ENCODE measurements at regions not wholly inside any gene's neighbourhood (a gene's known extent, or its start where the extent isn't known, plus 50 kb on each side); places are given as distances from the start of the nearest gene placed in this dataset.

GRCh38 chr3:132183811-132184210, 133.4 kb upstream of the ACP3 start:
- no peaks in the 10 kb centered on the region for H3K9me3 ChIP-seq (ENCODE audit: control insufficient read depth, low read length)
- 100% methylated on average over 1 of the region's 1 CpG for WGBS, 2 experiments (ENCODE audit: insufficient coverage in 2 of 2)
- H3K36me3 ChIP-seq (ENCODE audit: control insufficient read depth, insufficient read depth, low read length): no peaks in the 10 kb centered on the region
- H3K27ac ChIP-seq (ENCODE audit: low read depth, low read length, severe bottlenecking): no peak overlapping the region
- no peak overlapping the region for H3K4me3 ChIP-seq (ENCODE audit: extremely low read depth, insufficient read depth, low read length, poor library complexity, severe bottlenecking)
- no peaks in the 10 kb centered on the region for H3K4me1 ChIP-seq (ENCODE audit: control insufficient read depth, insufficient read depth, low read length, poor library complexity, severe bottlenecking)

DNA sequence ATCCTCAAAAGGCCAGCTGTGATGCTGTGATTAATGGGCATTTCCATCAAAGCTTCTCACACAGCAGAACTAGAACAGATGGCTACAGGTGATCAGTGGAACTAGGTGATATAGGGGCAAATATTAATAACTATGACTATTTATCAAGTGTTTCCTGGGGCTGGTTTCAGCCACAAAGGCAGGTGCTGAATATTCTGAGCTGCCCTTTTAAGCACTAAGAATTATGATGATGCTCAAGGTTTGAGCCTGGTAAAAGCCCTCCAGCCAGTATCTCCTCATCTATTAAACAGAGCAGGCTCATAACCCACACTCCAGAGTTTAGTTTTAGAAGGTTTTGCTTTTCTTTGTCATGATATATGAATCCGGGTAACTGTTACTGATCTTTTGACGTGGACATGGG, 129.5 kb upstream of the ACP3 start:
- Histone ChIP-seq H3K36me3 (ENCODE audit: control insufficient read depth, insufficient read depth, low read length) (no peaks in the 10 kb centered on the region), H3K4me1 (ENCODE audit: control insufficient read depth, insufficient read depth, low read length, poor library complexity, severe bottlenecking) (no peaks in the 10 kb centered on the region), H3K9me3 (ENCODE audit: control insufficient read depth, low read length) (no peaks in the 10 kb centered on the region), H3K27ac (ENCODE audit: low read depth, low read length, severe bottlenecking) (no peak overlapping the region), H3K4me3 (ENCODE audit: extremely low read depth, insufficient read depth, low read length, poor library complexity, severe bottlenecking) (no peak overlapping the region)
- WGBS, 2 experiments (ENCODE audit: insufficient coverage in 2 of 2): 93 to 100% methylated on average over 1 to 2 of the region's 2 CpGs

DNA sequence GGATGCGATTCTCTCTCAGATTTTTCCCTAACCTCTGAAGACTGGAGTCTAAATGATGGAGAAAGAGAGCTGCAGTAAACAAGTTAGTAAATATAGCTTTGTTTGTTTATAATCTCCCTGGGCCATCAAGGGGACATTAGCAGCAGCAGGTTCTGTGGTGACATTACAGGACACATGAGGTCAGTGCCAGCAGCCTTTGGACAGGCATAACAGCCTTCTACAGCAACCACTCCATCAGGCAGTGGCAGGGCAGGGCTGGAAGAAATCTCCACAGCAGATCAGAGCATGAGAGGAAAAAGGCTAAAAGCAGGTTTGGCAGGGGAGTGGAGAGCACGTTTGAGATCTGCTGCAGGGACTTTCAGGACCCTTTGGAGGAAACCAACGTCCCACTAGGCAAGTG, 127.6 kb upstream of the ACP3 start:
- Histone ChIP-seq H3K9me3 (ENCODE audit: control insufficient read depth, low read length) (no peaks in the 10 kb centered on the region), H3K4me3 (ENCODE audit: extremely low read depth, insufficient read depth, low read length, poor library complexity, severe bottlenecking) (no peak overlapping the region), H3K36me3 (ENCODE audit: control insufficient read depth, insufficient read depth, low read length) (no peaks in the 10 kb centered on the region), H3K4me1 (ENCODE audit: control insufficient read depth, insufficient read depth, low read length, poor library complexity, severe bottlenecking) (no peaks in the 10 kb centered on the region), H3K27ac (ENCODE audit: low read depth, low read length, severe bottlenecking) (no peak overlapping the region)
- WGBS, 2 experiments (ENCODE audit: insufficient coverage in 2 of 2): 100% methylated on average over 1 of the region's 3 CpGs; no CpG with 5 or more reads in 1 of the 2 experiments

DNA sequence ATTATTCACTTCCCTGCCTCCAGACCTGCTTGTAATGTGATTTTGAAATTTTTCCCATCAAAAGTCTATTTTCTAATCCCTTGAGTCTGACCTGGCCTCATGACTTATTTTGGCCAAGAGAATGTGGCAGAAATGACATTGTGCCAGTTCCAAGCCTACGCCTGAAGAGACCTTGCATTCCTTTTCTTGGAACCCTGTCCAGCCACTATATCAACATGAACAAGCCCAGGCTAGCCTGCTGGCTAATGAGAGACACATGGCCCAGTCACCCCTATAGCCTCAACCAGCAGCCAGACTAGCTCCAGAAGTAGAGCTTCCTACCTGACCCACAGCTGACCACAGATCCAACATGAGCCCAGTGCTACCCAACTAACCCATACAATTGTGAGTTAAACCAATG, 121.1 kb upstream of the ACP3 start:
- 80 to 100% methylated on average over 1 of the region's 1 CpG for WGBS, 2 experiments (ENCODE audit: insufficient coverage in 2 of 2)
- Histone ChIP-seq H3K4me1 (ENCODE audit: control insufficient read depth, insufficient read depth, low read length, poor library complexity, severe bottlenecking) (no peaks in the 10 kb centered on the region), H3K36me3 (ENCODE audit: control insufficient read depth, insufficient read depth, low read length) (no peaks in the 10 kb centered on the region), H3K9me3 (ENCODE audit: control insufficient read depth, low read length) (no peaks in the 10 kb centered on the region), H3K4me3 (ENCODE audit: extremely low read depth, insufficient read depth, low read length, poor library complexity, severe bottlenecking) (no peak overlapping the region), H3K27ac (ENCODE audit: low read depth, low read length, severe bottlenecking) (no peak overlapping the region)

- H3K9me3 ChIP-seq (ENCODE audit: control insufficient read depth, low read length): no peaks in the 10 kb centered on the region
- no peak overlapping the region for H3K27ac ChIP-seq (ENCODE audit: low read depth, low read length, severe bottlenecking)
- H3K36me3 ChIP-seq (ENCODE audit: control insufficient read depth, insufficient read depth, low read length): no peaks in the 10 kb centered on the region
- H3K4me1 ChIP-seq (ENCODE audit: control insufficient read depth, insufficient read depth, low read length, poor library complexity, severe bottlenecking): no peaks in the 10 kb centered on the region
- no peak overlapping the region for H3K4me3 ChIP-seq (ENCODE audit: extremely low read depth, insufficient read depth, low read length, poor library complexity, severe bottlenecking)
These were observed 118.7 kb upstream of the ACP3 start for GRCh38 chr3:132198516-132198915.

DNA sequence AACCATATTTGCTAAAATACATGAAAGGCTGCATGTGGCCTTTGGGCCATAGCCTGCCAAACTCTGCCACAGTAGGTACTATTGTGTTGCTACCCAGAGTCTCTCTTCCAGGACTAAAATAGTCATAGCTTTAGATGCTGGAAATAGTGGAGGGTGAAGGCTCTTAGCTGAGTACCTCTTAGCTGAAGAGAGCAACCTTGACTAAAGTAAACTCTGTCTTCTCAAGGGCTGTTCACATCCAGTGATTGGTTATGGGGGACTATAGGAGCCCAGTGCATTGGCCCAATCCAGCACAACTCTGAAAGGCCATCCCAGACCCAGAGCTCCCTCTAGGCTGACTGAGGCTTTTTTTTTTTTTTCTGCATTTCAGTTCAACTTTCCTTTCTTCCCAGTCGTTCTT, 117.8 kb upstream of the ACP3 start:
- Histone ChIP-seq H3K4me1 (ENCODE audit: control insufficient read depth, insufficient read depth, low read length, poor library complexity, severe bottlenecking) (no peaks in the 10 kb centered on the region), H3K27ac (ENCODE audit: low read depth, low read length, severe bottlenecking) (no peak overlapping the region), H3K9me3 (ENCODE audit: control insufficient read depth, low read length) (no peaks in the 10 kb centered on the region), H3K4me3 (ENCODE audit: extremely low read depth, insufficient read depth, low read length, poor library complexity, severe bottlenecking) (no peak overlapping the region), H3K36me3 (ENCODE audit: control insufficient read depth, insufficient read depth, low read length) (no peaks in the 10 kb centered on the region)
- 73% methylated on average over 1 of the region's 1 CpG; no CpG with 5 or more reads in 1 of the 2 experiments for WGBS, 2 experiments (ENCODE audit: insufficient coverage in 2 of 2)

DNA sequence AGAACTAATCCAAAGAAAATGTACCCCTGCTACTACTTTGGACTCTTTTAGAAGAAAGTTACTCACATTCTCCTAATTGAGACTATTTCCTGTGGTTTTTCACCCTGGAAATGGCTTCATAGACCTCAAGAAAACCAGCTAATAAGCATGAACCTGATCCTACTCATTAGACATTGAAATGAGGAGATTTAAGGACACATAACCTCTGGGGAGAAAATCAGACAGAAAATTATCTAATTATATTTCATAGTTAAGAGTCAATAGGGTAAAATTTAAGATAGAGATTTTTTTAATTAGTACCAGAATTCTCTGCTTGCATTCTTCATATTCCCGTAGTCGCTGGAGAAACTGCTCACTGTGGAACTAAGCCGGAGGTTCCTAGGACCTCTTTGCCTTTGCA, 114.6 kb upstream of the ACP3 start:
- no peaks in the 10 kb centered on the region for H3K9me3 ChIP-seq (ENCODE audit: control insufficient read depth, low read length)
- WGBS, 2 experiments (ENCODE audit: insufficient coverage in 2 of 2): 96 to 100% methylated on average over 3 of the region's 3 CpGs
- H3K4me3 ChIP-seq (ENCODE audit: extremely low read depth, insufficient read depth, low read length, poor library complexity, severe bottlenecking): no peak overlapping the region
- no peaks in the 10 kb centered on the region for H3K36me3 ChIP-seq (ENCODE audit: control insufficient read depth, insufficient read depth, low read length)
- H3K27ac ChIP-seq (ENCODE audit: low read depth, low read length, severe bottlenecking): no peak overlapping the region
- H3K4me1 ChIP-seq (ENCODE audit: control insufficient read depth, insufficient read depth, low read length, poor library complexity, severe bottlenecking): no peaks in the 10 kb centered on the region

DNA sequence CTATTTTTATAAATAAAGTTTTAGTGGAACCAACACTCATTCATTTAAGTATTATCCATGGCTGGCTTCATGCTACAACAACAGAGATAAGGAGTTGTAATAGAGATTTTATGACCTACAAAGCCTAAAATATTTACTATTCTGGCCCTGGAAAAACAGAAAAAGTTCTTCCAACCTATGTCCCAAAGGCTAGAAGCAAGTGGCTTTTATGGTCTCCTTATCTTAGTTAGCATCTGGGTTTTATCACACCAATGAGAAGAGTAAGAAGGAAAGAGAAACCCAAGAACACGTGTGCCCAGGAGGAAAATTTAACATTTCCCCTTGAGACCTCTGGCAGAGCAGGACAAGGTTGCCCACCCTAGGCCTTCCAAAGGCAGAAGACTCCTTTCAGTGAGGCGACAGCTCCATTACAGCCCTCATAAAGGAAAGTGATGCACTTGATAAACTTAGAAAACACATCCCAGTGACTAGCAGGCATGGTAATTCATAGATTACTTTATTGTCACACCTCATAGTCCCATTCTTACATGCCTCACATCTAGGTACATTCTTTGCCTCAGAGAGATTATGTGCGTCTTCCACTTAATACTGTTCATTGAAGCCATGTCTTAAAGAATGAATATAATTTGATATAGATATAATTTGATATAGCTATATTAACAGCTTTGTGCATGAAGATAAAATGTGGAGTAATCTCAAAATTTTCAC, 113.2 kb upstream of the ACP3 start:
- 68 to 100% methylated on average over 1 to 2 of the region's 3 CpGs for WGBS, 2 experiments (ENCODE audit: insufficient coverage in 2 of 2)
- Histone ChIP-seq H3K36me3 (ENCODE audit: control insufficient read depth, insufficient read depth, low read length) (no peaks in the 10 kb centered on the region), H3K27ac (ENCODE audit: low read depth, low read length, severe bottlenecking) (no peak overlapping the region), H3K4me1 (ENCODE audit: control insufficient read depth, insufficient read depth, low read length, poor library complexity, severe bottlenecking) (no peaks in the 10 kb centered on the region), H3K9me3 (ENCODE audit: control insufficient read depth, low read length) (no peaks in the 10 kb centered on the region), H3K4me3 (ENCODE audit: extremely low read depth, insufficient read depth, low read length, poor library complexity, severe bottlenecking) (no peak overlapping the region)

GRCh38 chr3:132205609-132206008, 111.6 kb upstream of the ACP3 start:
- Histone ChIP-seq H3K36me3 (ENCODE audit: control insufficient read depth, insufficient read depth, low read length) (no peaks in the 10 kb centered on the region), H3K9me3 (ENCODE audit: control insufficient read depth, low read length) (no peaks in the 10 kb centered on the region), H3K4me1 (ENCODE audit: control insufficient read depth, insufficient read depth, low read length, poor library complexity, severe bottlenecking) (no peaks in the 10 kb centered on the region), H3K27ac (ENCODE audit: low read depth, low read length, severe bottlenecking) (no peak overlapping the region), H3K4me3 (ENCODE audit: extremely low read depth, insufficient read depth, low read length, poor library complexity, severe bottlenecking) (no peak overlapping the region)

DNA sequence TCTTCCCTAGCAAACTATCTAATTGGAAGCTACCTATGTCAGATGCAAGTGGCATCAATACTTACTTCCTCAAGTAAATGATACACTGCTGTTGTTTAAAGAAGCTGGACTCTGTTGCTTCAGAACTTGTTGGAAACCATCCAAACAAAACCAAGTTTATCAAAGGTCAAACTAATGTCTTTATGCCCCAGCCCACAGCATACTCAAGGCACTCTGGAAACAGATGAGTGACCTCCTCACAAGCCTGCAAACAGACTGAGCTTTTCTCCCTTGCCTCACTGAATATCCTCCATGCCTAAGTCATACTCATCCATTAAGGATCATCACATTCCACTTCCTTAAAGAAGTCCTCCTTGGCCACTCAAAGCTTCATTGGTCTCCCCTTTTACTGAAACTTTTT, 107.4 kb upstream of the ACP3 start:
- Histone ChIP-seq H3K4me1 (ENCODE audit: control insufficient read depth, insufficient read depth, low read length, poor library complexity, severe bottlenecking) (no peaks in the 10 kb centered on the region), H3K4me3 (ENCODE audit: extremely low read depth, insufficient read depth, low read length, poor library complexity, severe bottlenecking) (no peak overlapping the region), H3K27ac (ENCODE audit: low read depth, low read length, severe bottlenecking) (no peak overlapping the region), H3K9me3 (ENCODE audit: control insufficient read depth, low read length) (no peaks in the 10 kb centered on the region), H3K36me3 (ENCODE audit: control insufficient read depth, insufficient read depth, low read length) (no peaks in the 10 kb centered on the region)

DNA sequence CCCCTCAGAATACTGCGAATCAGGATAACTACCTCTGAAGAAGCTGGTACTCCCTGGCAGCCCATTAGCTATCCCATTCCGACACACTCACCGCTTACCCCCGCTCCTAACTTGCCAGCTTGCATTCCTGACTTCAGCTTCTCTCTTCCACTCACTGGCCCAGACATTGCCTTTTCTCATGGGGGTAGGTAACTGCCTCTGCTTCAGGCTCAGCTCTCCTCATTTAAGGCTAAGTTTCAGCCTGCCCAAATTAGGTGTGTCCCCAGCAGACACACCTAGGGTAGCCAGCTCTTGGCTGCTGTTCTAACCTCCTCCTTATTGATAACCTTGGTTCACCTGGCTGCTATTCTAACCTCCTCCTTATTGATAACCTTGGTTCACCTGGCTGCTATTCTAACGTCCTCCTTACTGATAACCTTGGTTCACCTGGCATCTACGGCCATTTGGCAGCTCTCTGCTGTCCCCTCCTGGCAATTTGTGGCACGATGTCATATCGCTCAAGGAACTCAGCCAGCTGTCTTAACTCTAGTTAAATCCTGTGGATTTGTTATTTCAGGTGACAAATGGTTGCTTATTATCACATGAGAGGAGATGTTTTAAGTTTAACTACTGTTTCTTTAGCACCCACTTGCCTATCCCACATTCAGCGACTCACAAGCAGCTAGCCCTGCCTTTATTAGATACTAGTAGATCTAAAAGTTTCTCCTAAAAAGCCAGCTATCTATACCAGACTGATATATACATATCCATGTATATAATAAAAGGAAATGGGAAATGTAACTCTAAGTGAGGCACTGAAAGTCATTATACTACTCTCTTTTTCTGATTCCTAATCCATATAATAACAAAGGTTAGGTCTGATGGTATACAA, 106.5 kb upstream of the ACP3 start:
- 36 to 68% methylated on average over 5 to 7 of the region's 9 CpGs for WGBS, 2 experiments (ENCODE audit: insufficient coverage in 2 of 2)

More for the DNA sequence above, 106.5 kb upstream of the ACP3 start:
- no peaks in the 10 kb centered on the region for H3K36me3 ChIP-seq (ENCODE audit: control insufficient read depth, insufficient read depth, low read length)
- no peak overlapping the region for H3K27ac ChIP-seq (ENCODE audit: low read depth, low read length, severe bottlenecking)
- no peaks in the 10 kb centered on the region for H3K9me3 ChIP-seq (ENCODE audit: control insufficient read depth, low read length)
- no peaks in the 10 kb centered on the region for H3K4me1 ChIP-seq (ENCODE audit: control insufficient read depth, insufficient read depth, low read length, poor library complexity, severe bottlenecking)
- no peak overlapping the region for H3K4me3 ChIP-seq (ENCODE audit: extremely low read depth, insufficient read depth, low read length, poor library complexity, severe bottlenecking)
